T-helper 1 cell treated with Interleukin-12 subunit alpha and Interleukin-12 subunit beta and Interleukin-4 antibody, amounts not matched to agents 30 μg/mL and 1 μg/mL, for 36 hours (primary cell): ENCODE measurements at regions not wholly inside any gene's neighbourhood (a gene's known extent, or its start where the extent isn't known, plus 50 kb on each side); places are given as distances from the start of the nearest gene placed in this dataset.

ENCODE experiments used
- H3K27ac Mint-ChIP-seq: one replicate; pipeline ENCODE4 v1.8.0; 2021; ENCODE audit warnings: mild to moderate bottlenecking, mixed read lengths
- H3K27me3 Mint-ChIP-seq: one replicate; pipeline ENCODE4 v1.8.0; 2021; ENCODE audit warnings: low read depth, mixed read lengths
- H3K36me3 Mint-ChIP-seq: one replicate; pipeline ENCODE4 v1.8.0; 2021; ENCODE audit warnings: low read depth, mixed read lengths
- H3K4me1 Mint-ChIP-seq: one replicate; pipeline ENCODE4 v1.8.0; 2021; ENCODE audit warnings: low read depth, mixed read lengths
- H3K4me3 Mint-ChIP-seq: one replicate; pipeline ENCODE4 v1.8.0; 2021; ENCODE audit warnings: mild to moderate bottlenecking, moderate library complexity, mixed read lengths
- H3K9me3 Mint-ChIP-seq: one replicate; pipeline ENCODE4 v1.8.0; 2021; ENCODE audit warnings: mixed read lengths

DNA sequence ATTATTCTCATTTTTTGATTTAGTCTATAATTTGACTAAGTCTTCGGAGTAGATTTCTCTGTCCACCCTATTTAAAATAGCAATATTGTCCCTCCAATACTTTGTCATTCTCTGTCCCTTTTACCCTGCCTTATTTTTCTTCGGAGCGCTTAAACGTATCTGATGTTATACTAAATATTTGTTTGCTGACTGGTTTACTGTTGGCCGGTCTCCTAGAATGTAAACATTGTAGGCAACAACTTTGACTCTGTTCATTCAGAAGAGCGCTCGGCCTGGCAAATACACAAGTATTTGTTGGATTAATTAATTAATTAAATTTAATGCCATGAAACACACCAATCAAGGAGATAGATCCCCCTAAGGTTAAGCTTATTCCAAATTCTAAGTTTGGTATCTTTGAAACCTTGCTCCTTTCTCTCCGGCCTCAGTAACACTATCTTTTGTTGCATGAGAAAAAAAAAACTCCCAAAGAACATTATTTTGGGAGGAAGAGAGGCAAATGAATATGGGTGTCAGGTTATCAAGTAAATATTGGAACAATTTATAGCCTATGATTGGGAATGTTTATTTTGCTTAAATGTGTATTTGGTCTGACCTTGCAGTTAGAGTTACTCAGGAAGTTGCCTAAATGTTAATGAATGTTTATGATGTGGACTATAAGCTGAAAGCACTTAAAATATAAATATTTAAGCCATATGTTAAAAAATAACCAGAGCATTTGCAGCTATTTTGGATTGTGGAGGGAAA, 231.1 kb downstream of the SOX4 start:
- H3K27me3 Mint-ChIP-seq = no peaks in the 10 kb centered on the region
- no peaks in the 10 kb centered on the region for H3K9me3 Mint-ChIP-seq
- peaks cover 2% of the 10 kb centered on the region for H3K4me1 Mint-ChIP-seq
- H3K36me3 Mint-ChIP-seq = no peaks in the 10 kb centered on the region
- no peak overlapping the region for H3K27ac Mint-ChIP-seq
- no peak overlapping the region for H3K4me3 Mint-ChIP-seq

GRCh38 chr6:21826023-21826422, 232.5 kb downstream of the SOX4 start:
- Mint-ChIP-seq H3K36me3 (no peaks in the 10 kb centered on the region), H3K4me1 (peaks cover 2% of the 10 kb centered on the region), H3K4me3 (no peak overlapping the region), H3K9me3 (no peaks in the 10 kb centered on the region), H3K27me3 (no peaks in the 10 kb centered on the region), H3K27ac (no peak overlapping the region)

DNA sequence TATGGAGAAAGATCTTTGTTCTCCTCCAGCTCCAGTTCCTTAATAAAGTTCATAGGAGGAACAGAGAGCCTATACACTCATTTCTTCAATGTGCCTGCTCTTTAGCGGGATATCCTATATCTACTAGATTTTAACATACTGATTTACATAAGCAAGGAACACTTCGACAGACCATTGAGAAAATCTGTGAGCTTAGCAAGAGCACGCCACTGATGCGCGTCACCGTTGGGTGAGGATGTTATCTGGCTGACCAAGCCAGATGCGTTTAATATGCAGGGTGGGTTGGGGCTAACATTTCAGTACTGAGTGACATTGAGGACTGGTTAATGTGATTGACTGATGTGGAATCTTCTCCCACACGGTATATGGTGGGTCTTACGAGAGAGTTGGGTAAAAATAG, 233.4 kb downstream of the SOX4 start:
- no peak overlapping the region for H3K27ac Mint-ChIP-seq
- H3K27me3 Mint-ChIP-seq = peaks cover 5% of the 10 kb centered on the region
- no peaks in the 10 kb centered on the region for H3K36me3 Mint-ChIP-seq
- peaks cover 6% of the 10 kb centered on the region for H3K4me1 Mint-ChIP-seq
- no peak overlapping the region for H3K4me3 Mint-ChIP-seq
- no peaks in the 10 kb centered on the region for H3K9me3 Mint-ChIP-seq

- Mint-ChIP-seq H3K36me3 (no peaks in the 10 kb centered on the region), H3K4me1 (peaks cover 8% of the 10 kb centered on the region), H3K4me3 (no peak overlapping the region), H3K27me3 (peaks cover 5% of the 10 kb centered on the region), H3K27ac (no peak overlapping the region), H3K9me3 (no peaks in the 10 kb centered on the region)
Measured at GRCh38 chr6:21827425-21828202, 234.1 kb downstream of the SOX4 start.

DNA sequence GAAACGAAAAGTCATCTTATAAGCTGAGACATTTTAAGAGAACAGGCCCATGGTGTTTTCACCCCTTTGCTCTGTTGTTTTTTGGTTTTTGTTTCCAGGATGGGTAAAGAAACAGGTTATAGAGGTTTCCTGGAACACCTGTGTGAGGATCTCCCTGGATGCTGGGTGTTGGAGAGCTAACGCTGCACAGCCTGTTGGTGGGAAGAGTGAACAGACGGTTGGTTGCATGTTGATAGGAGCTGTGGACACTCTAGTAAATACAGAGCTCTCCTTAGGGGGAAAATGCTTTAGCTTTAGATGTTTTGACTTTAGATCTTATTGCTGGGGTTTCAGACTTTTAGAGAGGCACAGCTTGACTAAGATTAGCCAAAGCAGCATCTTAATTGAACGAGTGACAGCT, 235.2 kb downstream of the SOX4 start:
- H3K27ac Mint-ChIP-seq = no peak overlapping the region
- no peak overlapping the region for H3K4me3 Mint-ChIP-seq

GRCh38 chr6:21829126-21829525, 235.6 kb downstream of the SOX4 start:
- Mint-ChIP-seq H3K36me3 (no peaks in the 10 kb centered on the region), H3K9me3 (peaks cover 5% of the 10 kb centered on the region)

More for the DNA sequence above, 235.2 kb downstream of the SOX4 start:
- H3K36me3 Mint-ChIP-seq = no peaks in the 10 kb centered on the region
- peaks cover 5% of the 10 kb centered on the region for H3K27me3 Mint-ChIP-seq
- peaks cover 5% of the 10 kb centered on the region for H3K9me3 Mint-ChIP-seq
- peaks cover 8% of the 10 kb centered on the region for H3K4me1 Mint-ChIP-seq

DNA sequence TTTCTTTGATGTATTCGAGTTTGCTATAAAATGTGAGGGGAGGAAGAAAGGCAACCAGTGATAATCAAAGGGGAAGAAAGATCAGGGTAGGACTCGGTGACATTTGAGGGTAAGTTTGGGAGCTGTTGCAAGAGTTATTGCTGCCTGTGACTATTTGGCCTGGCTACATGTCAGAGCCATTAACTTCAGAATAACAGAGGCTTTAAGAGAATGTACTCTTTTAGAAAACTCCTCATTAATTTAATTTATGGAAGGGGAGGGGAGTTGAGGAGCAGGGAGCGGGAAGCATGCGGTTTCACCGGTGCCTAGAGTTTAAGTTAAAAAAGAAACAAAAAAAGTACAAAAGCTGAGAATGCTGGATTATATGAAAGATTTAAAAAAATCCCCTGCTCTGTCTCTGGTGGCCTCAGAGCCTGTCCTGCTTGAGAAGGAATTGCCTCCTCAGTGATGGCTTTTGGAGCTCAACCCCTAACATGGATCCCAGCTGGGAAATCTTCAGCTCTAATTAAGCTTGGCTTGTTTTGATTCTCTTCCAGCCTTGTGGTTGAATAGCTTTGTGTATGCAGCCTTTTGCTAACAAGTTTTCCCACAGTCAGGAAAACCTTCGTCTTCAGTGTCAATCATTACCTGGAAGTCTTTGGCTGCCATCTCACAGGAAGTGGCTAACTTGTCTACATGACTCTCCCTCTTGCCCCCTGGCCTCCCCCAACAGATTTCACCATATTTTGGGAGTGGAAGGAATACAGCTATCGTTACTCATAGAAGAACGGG, 238.2 kb downstream of the SOX4 start:
- Mint-ChIP-seq H3K36me3 (no peaks in the 10 kb centered on the region), H3K27ac (no peak overlapping the region), H3K4me1 (peaks cover 12% of the 10 kb centered on the region), H3K27me3 (peaks cover 8% of the 10 kb centered on the region), H3K4me3 (no peak overlapping the region), H3K9me3 (peaks cover 5% of the 10 kb centered on the region)

More at GRCh38 chr6:21829126-21829525, 235.6 kb downstream of the SOX4 start:
- Mint-ChIP-seq H3K27me3 (peaks cover 5% of the 10 kb centered on the region), H3K27ac (no peak overlapping the region), H3K4me3 (no peak overlapping the region), H3K4me1 (peaks cover 8% of the 10 kb centered on the region)

DNA sequence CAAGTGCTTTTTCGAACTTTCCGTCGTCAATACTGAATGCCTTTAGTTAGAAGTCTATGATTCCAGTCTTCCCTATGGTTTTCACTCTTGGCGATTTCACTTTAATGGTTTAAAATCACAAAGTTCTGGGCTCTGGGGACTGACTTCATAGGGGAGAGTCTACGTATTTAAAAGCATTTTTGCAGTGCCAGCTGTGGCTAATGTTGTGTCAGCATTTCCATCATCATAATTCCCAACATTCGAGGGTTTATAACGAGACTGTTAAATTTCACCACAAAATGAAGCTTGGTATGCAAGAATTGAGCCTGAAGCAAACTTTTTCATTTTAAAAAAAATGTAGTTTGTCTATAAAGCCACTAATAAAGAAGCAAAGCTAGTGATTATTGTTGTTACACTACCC, 242.7 kb downstream of the SOX4 start:
- Mint-ChIP-seq H3K9me3 (peaks cover 8% of the 10 kb centered on the region), H3K4me3 (no peak overlapping the region), H3K4me1 (peaks cover 16% of the 10 kb centered on the region), H3K27ac (no peak overlapping the region), H3K36me3 (no peaks in the 10 kb centered on the region), H3K27me3 (peaks cover 6% of the 10 kb centered on the region)

DNA sequence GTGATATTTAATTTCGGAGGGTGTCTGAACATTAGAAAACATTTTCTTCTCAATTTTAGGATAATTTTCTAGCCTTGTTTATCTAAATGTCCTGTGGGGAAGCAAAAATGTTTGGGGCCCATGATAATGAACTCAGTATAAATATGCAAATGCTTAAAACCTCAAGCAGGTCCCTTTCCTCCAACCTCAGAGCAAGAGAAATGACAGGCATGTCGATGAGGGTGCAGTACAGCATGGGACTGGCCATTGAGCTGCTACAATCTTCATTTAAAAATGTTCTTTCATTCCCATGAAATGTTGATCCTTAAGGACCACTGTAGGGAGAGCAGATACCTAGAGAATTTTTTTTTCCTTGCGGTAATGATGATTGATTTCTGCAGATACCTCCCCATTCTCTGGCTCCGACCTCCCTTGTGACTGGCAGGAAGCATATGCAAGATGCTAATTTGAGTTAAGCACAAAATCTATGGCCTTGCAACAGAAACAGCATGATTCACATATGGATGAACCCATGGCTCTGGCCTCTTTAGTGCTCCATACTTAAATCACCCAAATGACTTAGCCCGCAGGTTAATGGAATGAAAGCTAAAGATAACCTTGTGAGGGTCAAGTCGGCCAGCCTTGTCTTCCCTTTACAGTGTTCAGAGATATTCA, 243.3 kb downstream of the SOX4 start:
- Mint-ChIP-seq H3K9me3 (peaks cover 8% of the 10 kb centered on the region), H3K4me3 (no peak overlapping the region), H3K27me3 (peaks cover 3% of the 10 kb centered on the region), H3K27ac (no peak overlapping the region), H3K4me1 (peaks cover 13% of the 10 kb centered on the region), H3K36me3 (no peaks in the 10 kb centered on the region)

DNA sequence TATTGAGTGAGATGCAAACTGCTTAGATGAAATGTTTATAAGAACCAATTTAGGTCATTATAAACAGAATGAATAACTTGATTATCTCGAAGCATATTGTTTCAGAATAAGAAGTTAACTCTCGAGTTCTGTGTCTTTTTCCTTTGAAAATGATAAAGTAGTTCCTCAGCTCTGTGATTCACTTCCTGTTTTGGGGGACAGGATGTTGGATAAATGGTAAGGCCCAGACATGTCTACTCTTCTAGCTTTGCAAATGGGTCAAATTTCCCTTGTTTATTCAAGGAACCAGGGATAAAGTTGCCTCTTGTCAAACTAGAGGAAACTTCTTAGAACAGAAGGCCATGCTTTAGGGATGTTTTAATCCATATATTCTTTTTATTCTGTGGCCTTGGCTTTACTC, 246.9 kb downstream of the SOX4 start:
- H3K9me3 Mint-ChIP-seq = peaks cover 3% of the 10 kb centered on the region
- H3K4me1 Mint-ChIP-seq = peaks cover 6% of the 10 kb centered on the region
- no peaks in the 10 kb centered on the region for H3K36me3 Mint-ChIP-seq
- no peak overlapping the region for H3K4me3 Mint-ChIP-seq
- peaks cover 3% of the 10 kb centered on the region for H3K27me3 Mint-ChIP-seq
- no peak overlapping the region for H3K27ac Mint-ChIP-seq

DNA sequence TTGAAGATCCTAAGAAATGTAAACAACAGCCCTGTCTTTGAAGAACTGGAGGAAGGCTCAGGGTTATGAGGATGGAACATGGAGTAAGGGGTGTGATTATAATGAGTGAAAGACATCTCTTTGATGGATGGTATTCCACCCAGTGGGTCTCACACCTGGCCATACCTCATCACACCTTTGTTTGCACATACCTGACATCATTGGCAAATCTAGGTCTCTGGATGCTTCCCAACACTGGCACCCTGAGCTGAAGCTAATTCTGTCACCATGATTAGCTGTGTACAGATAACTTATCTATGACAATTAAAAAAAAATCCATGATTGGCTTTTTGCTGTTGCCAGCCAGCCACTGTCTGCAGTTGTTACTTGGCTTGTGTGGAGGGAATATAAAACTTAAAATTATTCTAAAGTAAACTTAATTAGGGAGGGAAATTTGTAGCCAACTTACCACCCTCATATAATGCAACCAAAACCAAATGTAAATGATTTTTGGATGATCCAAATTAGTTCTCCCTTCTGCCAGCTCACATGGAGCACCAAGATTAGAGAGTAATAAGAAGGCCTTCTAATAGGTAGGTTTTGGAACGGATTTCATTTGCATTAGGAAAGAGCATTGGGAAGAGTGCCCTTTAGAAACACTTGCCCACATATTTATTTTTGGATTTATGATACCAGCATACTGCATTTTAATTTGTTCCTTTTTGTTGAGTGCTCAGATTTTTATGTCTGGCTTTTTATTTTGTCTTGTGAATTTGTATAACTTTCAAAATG, 249.5 kb downstream of the SOX4 start:
- peaks cover 6% of the 10 kb centered on the region for H3K9me3 Mint-ChIP-seq
- no peak overlapping the region for H3K4me3 Mint-ChIP-seq
- H3K36me3 Mint-ChIP-seq = no peaks in the 10 kb centered on the region
- no peak overlapping the region for H3K27ac Mint-ChIP-seq
- peaks cover 17% of the 10 kb centered on the region for H3K4me1 Mint-ChIP-seq
- H3K27me3 Mint-ChIP-seq = no peaks in the 10 kb centered on the region

DNA sequence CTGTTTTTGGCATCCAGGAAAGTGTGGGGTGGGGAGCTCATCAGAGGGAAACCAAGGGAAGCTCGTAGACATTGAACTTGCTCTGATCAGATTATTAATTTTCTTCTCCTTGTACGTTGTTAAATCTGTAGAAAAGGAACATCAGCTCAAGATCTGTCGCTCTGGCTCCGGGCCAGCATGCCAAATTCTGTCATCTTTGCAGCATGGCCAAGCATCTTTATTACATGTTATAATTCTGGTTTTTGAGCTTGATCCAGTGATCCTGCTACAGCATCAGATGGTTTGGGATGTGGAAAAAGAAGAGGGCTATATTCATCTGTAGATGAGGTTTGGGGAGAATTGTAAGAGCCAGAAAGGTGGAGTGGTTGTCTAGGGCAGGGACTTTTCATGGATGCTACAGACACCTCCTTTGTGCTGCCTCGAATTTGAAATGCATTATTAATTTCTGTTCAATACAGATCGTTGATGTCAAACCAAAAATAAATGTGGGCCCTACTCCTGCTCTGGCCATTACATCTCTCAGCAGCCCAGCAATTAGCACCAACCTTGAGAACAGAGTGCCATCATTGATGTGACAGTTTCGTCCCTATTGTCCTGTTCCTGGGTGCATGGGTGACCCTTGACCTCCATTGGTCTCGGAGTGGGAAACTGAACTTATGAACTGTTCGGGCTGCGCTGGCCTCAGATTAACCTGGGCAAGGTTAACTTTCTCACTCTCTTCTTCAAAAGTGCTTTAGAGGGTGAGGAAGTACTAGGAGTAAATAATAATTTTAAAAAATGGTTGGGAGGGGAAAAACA, 250.8 kb downstream of the SOX4 start:
- no peak overlapping the region for H3K27ac Mint-ChIP-seq
- H3K36me3 Mint-ChIP-seq = no peaks in the 10 kb centered on the region
- H3K4me3 Mint-ChIP-seq = no peak overlapping the region
- H3K4me1 Mint-ChIP-seq = peaks cover 17% of the 10 kb centered on the region
- H3K27me3 Mint-ChIP-seq = no peaks in the 10 kb centered on the region
- H3K9me3 Mint-ChIP-seq = peaks cover 6% of the 10 kb centered on the region

DNA sequence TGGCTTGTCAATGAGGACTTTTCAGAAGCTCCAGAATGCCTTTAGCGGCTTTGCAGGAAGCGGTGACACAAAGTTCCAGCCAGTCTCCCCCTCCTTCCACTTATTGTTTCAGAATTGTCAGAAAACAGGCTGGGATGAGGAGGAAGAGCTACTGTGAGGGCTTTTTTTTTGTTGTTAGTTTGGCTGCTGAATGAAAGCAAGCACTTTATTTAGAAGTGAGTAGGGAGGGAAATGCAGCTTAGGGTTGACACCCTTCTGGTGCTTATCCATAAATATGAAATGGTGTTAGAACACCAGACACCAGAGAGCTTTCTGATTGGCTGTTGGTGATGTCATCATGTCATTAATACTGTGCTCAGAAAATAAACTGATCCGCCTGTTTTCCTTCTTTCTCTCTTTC, 251.5 kb downstream of the SOX4 start:
- H3K4me3 Mint-ChIP-seq = no peak overlapping the region

More for the DNA sequence above, 251.5 kb downstream of the SOX4 start:
- Mint-ChIP-seq H3K27ac (no peak overlapping the region), H3K36me3 (no peaks in the 10 kb centered on the region), H3K27me3 (no peaks in the 10 kb centered on the region), H3K4me1 (peaks cover 16% of the 10 kb centered on the region), H3K9me3 (peaks cover 6% of the 10 kb centered on the region)
